H9 (cell line): ENCODE measurements at regions not wholly inside any gene's neighbourhood (a gene's known extent, or its start where the extent isn't known, plus 50 kb on each side); places are given as distances from the start of the nearest gene placed in this dataset.

ENCODE experiments used
- DNase-seq: peaks from one replicate; pipeline ENCODE4 v3.0.0-alpha.2; 2017
- H2AFZ ChIP-seq: one replicate; pipeline ENCODE4 v1.6.1; 2013; ENCODE audit warnings: mild to moderate bottlenecking, low read length, control low read depth, moderate library complexity
- H2AK5ac ChIP-seq: 2 replicates; pipeline ENCODE4 v1.6.1; 2013; ENCODE audit warnings: low read length, control low read depth, mixed read lengths; ENCODE audit not compliant: insufficient read length
- H2BK120ac ChIP-seq: one replicate; pipeline ENCODE4 v1.6.1; 2013; ENCODE audit warnings: low read depth, mild to moderate bottlenecking, low read length, control low read depth, inconsistent platforms; ENCODE audit not compliant: poor library complexity, severe bottlenecking
- H2BK12ac ChIP-seq: 2 replicates; pipeline ENCODE4 v1.6.1; 2013; ENCODE audit warnings: low read length, control low read depth, mixed read lengths, low read depth; ENCODE audit not compliant: insufficient read length
- H2BK15ac ChIP-seq: 2 replicates; pipeline ENCODE4 v1.6.1; 2013; ENCODE audit warnings: low read depth, low read length, control low read depth
- H2BK20ac ChIP-seq: one replicate; pipeline ENCODE4 v1.6.1; 2013; ENCODE audit warnings: low read depth, mild to moderate bottlenecking, low read length, control low read depth, inconsistent platforms; ENCODE audit not compliant: poor library complexity, severe bottlenecking
- H2BK5ac ChIP-seq: 2 replicates; pipeline ENCODE4 v1.6.1; 2013; ENCODE audit warnings: low read length, control low read depth, mixed read lengths; ENCODE audit not compliant: insufficient read length
- H3K14ac ChIP-seq: 2 replicates; pipeline ENCODE4 v1.6.1; 2013; ENCODE audit warnings: low read length, control low read depth; ENCODE audit not compliant: insufficient read depth
- H3K18ac ChIP-seq: 2 replicates; pipeline ENCODE4 v1.6.1; 2013; ENCODE audit warnings: low read depth, mild to moderate bottlenecking, mixed read lengths, low read length, control low read depth; ENCODE audit not compliant: insufficient read length
- H3K23ac ChIP-seq: 2 replicates; pipeline ENCODE4 v1.6.1; 2013; ENCODE audit warnings: low read length, control low read depth, mixed read lengths, low read depth; ENCODE audit not compliant: insufficient read length
- H3K23me2 ChIP-seq: 2 replicates; pipeline ENCODE4 v1.6.1; 2013; ENCODE audit warnings: low read depth, mild to moderate bottlenecking, mixed read lengths, low read length, control low read depth; ENCODE audit not compliant: insufficient read length, poor library complexity, severe bottlenecking
- H3K27ac ChIP-seq: 2 replicates; pipeline ENCODE4 v1.5.1; 2013; ENCODE audit warnings: low read length, control low read depth, mixed read lengths, low read depth; ENCODE audit not compliant: insufficient read length
- H3K27me3 ChIP-seq: 2 replicates; pipeline ENCODE4 v1.6.1; 2013; ENCODE audit warnings: low read length, control low read depth, inconsistent platforms; ENCODE audit not compliant: insufficient read depth
- H3K4ac ChIP-seq: 2 replicates; pipeline ENCODE4 v1.6.1; 2013; ENCODE audit warnings: low read depth, mild to moderate bottlenecking, control low read depth, inconsistent platforms, low read length, moderate library complexity
- H3K4me1 ChIP-seq: 2 replicates; pipeline ENCODE4 v1.6.1; 2013; ENCODE audit warnings: low read length, control low read depth, inconsistent platforms; ENCODE audit not compliant: insufficient read depth
- H3K4me2 ChIP-seq: 2 replicates; pipeline ENCODE4 v1.6.1; 2013; ENCODE audit warnings: low read length, control low read depth, mixed read lengths; ENCODE audit not compliant: insufficient read length, insufficient read depth
- H3K56ac ChIP-seq: 2 replicates; pipeline ENCODE4 v1.6.1; 2013; ENCODE audit warnings: low read depth, mild to moderate bottlenecking, mixed read lengths, low read length, control low read depth; ENCODE audit not compliant: insufficient read length
- H3K79me1 ChIP-seq: 2 replicates; pipeline ENCODE4 v1.6.1; 2013; ENCODE audit warnings: low read depth, mild to moderate bottlenecking, moderate library complexity, low read length, control low read depth, inconsistent platforms; ENCODE audit not compliant: insufficient read depth, poor library complexity, severe bottlenecking
- H3K79me2 ChIP-seq: 2 replicates; pipeline ENCODE4 v1.6.1; 2013; ENCODE audit warnings: low read length, control low read depth, inconsistent platforms; ENCODE audit not compliant: insufficient read depth
- H3K9ac ChIP-seq: 2 replicates; pipeline ENCODE4 v1.6.1; 2013; ENCODE audit warnings: low read length, control low read depth, mixed read lengths; ENCODE audit not compliant: insufficient read length; ENCODE audit errors: extremely low read depth
- H3K9me3 ChIP-seq: one replicate; pipeline ENCODE4 v1.6.1; 2013; ENCODE audit warnings: low read depth, low read length, inconsistent platforms; ENCODE audit not compliant: control insufficient read depth
- H3T11ph ChIP-seq: one replicate; pipeline ENCODE4 v1.6.1; 2013; ENCODE audit warnings: mild to moderate bottlenecking, low read length, control low read depth, inconsistent platforms
- H4K20me1 ChIP-seq: one replicate; pipeline ENCODE4 v1.6.1; 2013; ENCODE audit not compliant: control insufficient read depth, insufficient read length, insufficient read depth
- H4K5ac ChIP-seq: 2 replicates; pipeline ENCODE4 v1.6.1; 2013; ENCODE audit warnings: low read depth, mild to moderate bottlenecking, mixed read lengths, low read length, control low read depth; ENCODE audit not compliant: insufficient read length
- H4K8ac ChIP-seq: replicated peaks from 2 replicates; pipeline ENCODE4 v1.6.1; 2013; ENCODE audit warnings: low read length, control low read depth, mixed read lengths, low read depth; ENCODE audit not compliant: insufficient read length
- H4K91ac ChIP-seq: 2 replicates; pipeline ENCODE4 v1.6.1; 2013; ENCODE audit warnings: low read depth, mild to moderate bottlenecking, moderate library complexity, mixed read lengths, low read length, control low read depth; ENCODE audit not compliant: insufficient read length
- H3K27ac Mint-ChIP-seq, 3 experiments: 2 replicates in 2 of 3; 3 replicates in 1 of 3; pipeline ENCODE4 v1.8.0; 2020 to 2021; ENCODE audit warnings: mixed read lengths in 3 of 3, mild to moderate bottlenecking in 1 of 3, moderate library complexity in 1 of 3
- H3K27me3 Mint-ChIP-seq: 2 replicates; pipeline ENCODE4 v1.8.0; 2021; ENCODE audit warnings: low read depth, mild to moderate bottlenecking, moderate library complexity, mixed read lengths
- H3K36me3 Mint-ChIP-seq, 3 experiments: 2 replicates in 2 of 3; 3 replicates in 1 of 3; pipeline ENCODE4 v1.8.0; 2020 to 2021; ENCODE audit warnings: low read depth in 3 of 3, mixed read lengths in 3 of 3; ENCODE audit not compliant: insufficient read depth in 1 of 3
- H3K4me1 Mint-ChIP-seq, 2 experiments: 2 replicates each; pipeline ENCODE4 v1.8.0; 2020; ENCODE audit warnings: mixed read lengths in 2 of 2
- H3K4me3 Mint-ChIP-seq, 2 experiments: 2 replicates in 1 of 2; 3 replicates in 1 of 2; pipeline ENCODE4 v1.8.0; 2020 to 2021; ENCODE audit warnings: mild to moderate bottlenecking in 2 of 2, mixed read lengths in 2 of 2, moderate library complexity in 1 of 2
- H3K9me3 Mint-ChIP-seq, 2 experiments: 2 replicates in 1 of 2; 3 replicates in 1 of 2; pipeline ENCODE4 v1.8.0; 2020; ENCODE audit warnings: mild to moderate bottlenecking in 2 of 2, mixed read lengths in 2 of 2, moderate library complexity in 1 of 2
- CTCF ChIP-seq: fragments of 200-600 bp; sonication (generic); conservative IDR thresholded peaks from 3 replicates; pipeline ENCODE4 v1.8.0; 2021; ENCODE audit warnings: antibody characterized with exemption, mild to moderate bottlenecking
- WGBS: extraction: QIAGEN DNeasy Blood & Tissue Kit; methylation state at CpG from one replicate; pipeline ENCODE4 v1.1.7; 2013; ENCODE audit warnings: missing lambda C conversion rate, low lambda C conversion rate, mixed read lengths; ENCODE audit not compliant: insufficient read length; ENCODE audit errors: extremely low coverage; 5-methylcytosine and 5-hydroxymethylcytosine counted together

- Histone ChIP-seq H3K4me2 (no peak overlapping the region), H2AK5ac (no peak overlapping the region), H3K27ac (no peak overlapping the region), H2BK120ac (no peak overlapping the region), H3K18ac (no peak overlapping the region), H4K20me1 (no peaks in the 10 kb centered on the region), H3K9me3 (no peaks in the 10 kb centered on the region), H2BK5ac (no peak overlapping the region), H2BK15ac (no peak overlapping the region), H3K4me1 (no peaks in the 10 kb centered on the region), H2BK12ac (no peak overlapping the region), H4K5ac (no peak overlapping the region), H3K4ac (no peak overlapping the region), H3K56ac (no peak overlapping the region), H3K79me1 (no peaks in the 10 kb centered on the region), H3K23me2 (no peaks in the 10 kb centered on the region), H3K23ac (no peak overlapping the region), H3T11ph (no peak overlapping the region), H3K79me2 (no peaks in the 10 kb centered on the region), H3K27me3 (no peaks in the 10 kb centered on the region), H4K91ac (no peak overlapping the region), H2AFZ (no peak overlapping the region), H4K8ac (no peak overlapping the region), H3K9ac (no peak overlapping the region), H3K14ac (no peak overlapping the region; the same call in 1 of the 2 replicates), H2BK20ac (no peak overlapping the region)
- H3K4me1 Mint-ChIP-seq, result peaks cover 0 to 7% of the 10 kb centered on the region in 2 experiments
- no CpG with 5 or more reads among the region's 11 CpGs for WGBS
- no peak for DNase-seq
- no peak for TF ChIP-seq CTCF
- H3K27me3 Mint-ChIP-seq, result peaks cover 7% of the 10 kb centered on the region
- no peaks in the 10 kb centered on the region; a peak in 1 of 7 replicates for H3K36me3 Mint-ChIP-seq
- H3K27ac Mint-ChIP-seq, result no peak overlapping the region
- no peak overlapping the region for H3K4me3 Mint-ChIP-seq
- peaks cover 0 to under 1% of the 10 kb centered on the region in 2 experiments; a peak in 1 of 5 replicates for H3K9me3 Mint-ChIP-seq
Observed at GRCh38 chr10:47182934-47183703, 116.9 kb upstream of the GDF10 start.
